Vagina (tissue), 2 donors: ENCODE measurements at regions not wholly inside any gene's neighbourhood (a gene's known extent, or its start where the extent isn't known, plus 50 kb on each side); places are given as distances from the start of the nearest gene placed in this dataset.

Source experiments
- CTCF ChIP-seq, 3 experiments: fragments of 450-650 bp in 2 of 3; fragments of 200-600 bp in 1 of 3; sonication (generic) in 1 of 3; IDR thresholded peaks; one replicate each; pipeline ENCODE4 v1.5.1; 2017 to 2019; ENCODE audit warnings: antibody characterized with exemption in 3 of 3, mild to moderate bottlenecking in 2 of 3, moderate library complexity in 2 of 3
- POLR2A ChIP-seq, 2 donors: fragments of 450-650 bp; IDR thresholded peaks; one replicate each; pipeline ENCODE4 v1.6.1; 2017; ENCODE audit warnings: antibody characterized with exemption in 2 of 2, mild to moderate bottlenecking in 2 of 2, moderate library complexity in 2 of 2
- POLR2AphosphoS5 ChIP-seq, 2 donors: sonication (generic); formaldehyde crosslinking; IDR thresholded peaks; one replicate each; pipeline ENCODE4 v1.9.0; 2017; ENCODE audit warnings: antibody characterized with exemption in 2 of 2, mild to moderate bottlenecking in 2 of 2, low read depth in 1 of 2; ENCODE audit not compliant: insufficient read depth in 1 of 2

GRCh38 chr14:22715186-22715812 is 51.2 kb upstream of the OXA1L start:
- TF ChIP-seq POLR2AphosphoS5 (IDR thresholded peaks at IDR 0.05; ENCODE audit: insufficient read depth in 1 of 2, low read depth in 1 of 2) (no peak), CTCF (IDR thresholded peaks at IDR 0.05) (no peak), POLR2A (IDR thresholded peaks at IDR 0.05) (no peak)
